ENCODE measurements at regions not wholly inside any gene's neighbourhood (a gene's known extent, or its start where the extent isn't known, plus 50 kb on each side); places are given as distances from the start of the nearest gene placed in this dataset.
"Not testable (repeated sequence)": the region's sequence is repeated elsewhere in the genome, so short reads cannot be mapped to it uniquely, and the experiment has no call there.

- peak overlapping the region; percentile 64 to 79 for H3K4me3 Mint-ChIP-seq
- no peaks in the 10 kb centered on the region for H3K9me3 ChIP-seq (replicated peaks in 1 of 2; ENCODE audit: control insufficient read depth in 1 of 2, insufficient read depth in 1 of 2, low read length in 2 of 2)
- peak overlapping the region in 2 of 3 experiments; percentile 20 to 55 for H3K4me3 ChIP-seq (replicated peaks in 1 of 3; ENCODE audit: low read depth in 2 of 3, low read length in 3 of 3)
- peak; percentile 98 to 100 (median 100) for DNase-seq
- peak overlapping the region; percentile 10 for H2AFZ ChIP-seq (ENCODE audit: insufficient read depth, low read depth, low read length, poor library complexity, severe bottlenecking)
- H3K27ac ChIP-seq (ENCODE audit: low read depth in 1 of 2, low read length in 2 of 2), result peak overlapping the region; percentile 59 to 63
- H3K36me3 Mint-ChIP-seq, result peaks cover 17 to 24% of the 10 kb centered on the region in 2 donors
- H3K9me3 Mint-ChIP-seq, result no peaks in the 10 kb centered on the region
- H3K27me3 ChIP-seq (ENCODE audit: control insufficient read depth in 2 of 2, insufficient read depth in 2 of 2, low read length in 2 of 2), result no peaks in the 10 kb centered on the region
- peak overlapping the region; percentile 47 for H3K9ac ChIP-seq (ENCODE audit: insufficient read depth, low read length, poor library complexity, severe bottlenecking)
- H3K79me2 ChIP-seq (ENCODE audit: insufficient read depth, low read length), result no peaks in the 10 kb centered on the region
- H3K27me3 Mint-ChIP-seq (ENCODE audit: low read depth in 3 of 3), result peaks cover 0 to 8% (median 4%) of the 10 kb centered on the region in 3 donors
- peak overlapping the region; percentile 83 to 95 (median 91) for H3K27ac Mint-ChIP-seq
- H3K36me3 ChIP-seq (replicated peaks in 1 of 2; ENCODE audit: control insufficient read depth in 1 of 2, insufficient read depth in 2 of 2, low read length in 2 of 2), result no peaks in the 10 kb centered on the region
- H3K4me1 Mint-ChIP-seq, result peaks cover 15% of the 10 kb centered on the region
- peak overlapping the region; percentile 56 for H3K4me2 ChIP-seq (replicated peaks; ENCODE audit: extremely low read depth, low read length, poor library complexity, severe bottlenecking)
- TF ChIP-seq, protein P1, sequence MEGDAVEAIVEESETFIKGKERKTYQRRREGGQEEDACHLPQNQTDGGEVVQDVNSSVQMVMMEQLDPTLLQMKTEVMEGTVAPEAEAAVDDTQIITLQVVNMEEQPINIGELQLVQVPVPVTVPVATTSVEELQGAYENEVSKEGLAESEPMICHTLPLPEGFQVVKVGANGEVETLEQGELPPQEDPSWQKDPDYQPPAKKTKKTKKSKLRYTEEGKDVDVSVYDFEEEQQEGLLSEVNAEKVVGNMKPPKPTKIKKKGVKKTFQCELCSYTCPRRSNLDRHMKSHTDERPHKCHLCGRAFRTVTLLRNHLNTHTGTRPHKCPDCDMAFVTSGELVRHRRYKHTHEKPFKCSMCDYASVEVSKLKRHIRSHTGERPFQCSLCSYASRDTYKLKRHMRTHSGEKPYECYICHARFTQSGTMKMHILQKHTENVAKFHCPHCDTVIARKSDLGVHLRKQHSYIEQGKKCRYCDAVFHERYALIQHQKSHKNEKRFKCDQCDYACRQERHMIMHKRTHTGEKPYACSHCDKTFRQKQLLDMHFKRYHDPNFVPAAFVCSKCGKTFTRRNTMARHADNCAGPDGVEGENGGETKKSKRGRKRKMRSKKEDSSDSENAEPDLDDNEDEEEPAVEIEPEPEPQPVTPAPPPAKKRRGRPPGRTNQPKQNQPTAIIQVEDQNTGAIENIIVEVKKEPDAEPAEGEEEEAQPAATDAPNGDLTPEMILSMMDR (IDR thresholded peaks at IDR 0.05), result no peak
- no peaks in the 10 kb centered on the region for H4K20me1 ChIP-seq (ENCODE audit: insufficient read depth, low read length)
- intact Hi-C loops (cut with micrococcal nuclease), result no loop called here
- peaks cover 21% of the 10 kb centered on the region in 2 donors for H3K4me1 ChIP-seq (ENCODE audit: control insufficient read depth in 1 of 2, insufficient read depth in 2 of 2, low read length in 2 of 2)
- WGBS (ENCODE audit: insufficient coverage), result 30% methylated on average over 11 of the region's 24 CpGs
Observed at GRCh38 chr16:29290631-29291247, 115.8 kb downstream of the NPIPB11 start.

- H3K27ac Mint-ChIP-seq, result peak overlapping the region in 4 of 7 donors; percentile 30 to 66 (median 43)
- H3K36me3 ChIP-seq (replicated peaks in 1 of 2; ENCODE audit: control insufficient read depth in 1 of 2, insufficient read depth in 2 of 2, low read length in 2 of 2); H3K9me3 ChIP-seq (replicated peaks in 1 of 2; ENCODE audit: control insufficient read depth in 1 of 2, insufficient read depth in 1 of 2, low read length in 2 of 2); H3K9me3 Mint-ChIP-seq; H3K4me2 ChIP-seq (replicated peaks; ENCODE audit: extremely low read depth, low read length, poor library complexity, severe bottlenecking); H3K79me2 ChIP-seq (ENCODE audit: insufficient read depth, low read length); H3K9ac ChIP-seq (ENCODE audit: insufficient read depth, low read length, poor library complexity, severe bottlenecking); DNase-seq; H2AFZ ChIP-seq (ENCODE audit: insufficient read depth, low read depth, low read length, poor library complexity, severe bottlenecking); H4K20me1 ChIP-seq (ENCODE audit: insufficient read depth, low read length); intact Hi-C loops (cut with micrococcal nuclease); H3K27me3 ChIP-seq (ENCODE audit: control insufficient read depth in 2 of 2, insufficient read depth in 2 of 2, low read length in 2 of 2); H3K27ac ChIP-seq (ENCODE audit: low read depth in 1 of 2, low read length in 2 of 2); H3K4me3 ChIP-seq (replicated peaks in 1 of 3; ENCODE audit: low read depth in 2 of 3, low read length in 3 of 3): not testable (repeated sequence)
- H3K4me3 Mint-ChIP-seq, result peak overlapping the region in 1 of 2 donors; percentile 64
- peaks cover 22 to 26% of the 10 kb centered on the region in 2 donors for H3K36me3 Mint-ChIP-seq
- H3K27me3 Mint-ChIP-seq (ENCODE audit: low read depth in 3 of 3), result peaks cover 3 to 14% (median 10%) of the 10 kb centered on the region in 3 donors
- peaks cover 20% of the 10 kb centered on the region for H3K4me1 Mint-ChIP-seq
- H3K4me1 ChIP-seq (ENCODE audit: control insufficient read depth in 1 of 2, insufficient read depth in 2 of 2, low read length in 2 of 2), result peaks cover 21 to 26% of the 10 kb centered on the region in 2 donors
- 97% methylated on average over 4 of the region's 13 CpGs for WGBS (ENCODE audit: insufficient coverage)
Observed at GRCh38 chr16:29289516-29290239, 116.8 kb downstream of the NPIPB11 start.

DNA sequence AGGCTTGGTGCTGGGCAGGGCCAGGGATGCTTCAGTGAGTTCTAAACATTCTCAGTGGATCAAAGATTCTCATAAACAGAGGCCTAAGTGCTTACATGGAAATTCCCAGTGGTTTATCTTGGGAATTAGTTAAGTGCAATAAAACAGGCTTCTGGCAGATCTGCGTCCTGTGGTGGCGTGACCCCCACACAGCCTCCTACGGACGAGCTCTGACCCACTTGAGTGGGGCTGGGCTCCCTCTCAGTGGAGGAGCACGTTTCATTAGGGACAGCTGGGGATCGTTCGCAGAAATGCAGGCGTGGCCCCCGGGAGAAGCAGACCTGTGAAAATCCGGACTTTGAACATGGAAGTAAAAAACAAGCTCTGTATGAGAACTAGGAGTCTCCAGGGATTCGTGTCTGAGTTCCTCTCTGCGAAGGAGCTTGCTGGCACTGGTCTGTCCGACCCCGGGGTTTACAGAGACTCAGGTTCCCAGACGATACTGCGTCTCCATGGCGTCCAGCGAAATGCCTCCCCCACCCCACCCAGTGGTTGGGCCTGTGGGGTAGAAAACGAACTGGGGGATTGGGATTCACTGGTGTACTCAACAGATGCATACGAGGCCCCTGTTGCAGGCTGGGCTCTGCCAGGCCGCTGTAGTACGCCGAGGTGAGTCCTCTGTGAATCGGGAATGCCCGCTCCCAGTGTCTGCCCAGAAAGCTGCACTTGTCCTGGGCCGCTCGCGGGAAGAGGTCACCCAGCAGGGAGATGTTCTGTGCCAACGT lies 117.6 kb downstream of the NPIPB11 start:
- 96% methylated on average over 18 of the region's 29 CpGs for WGBS (ENCODE audit: insufficient coverage)
- H3K36me3 ChIP-seq (replicated peaks in 1 of 2; ENCODE audit: control insufficient read depth in 1 of 2, insufficient read depth in 2 of 2, low read length in 2 of 2); H3K4me3 Mint-ChIP-seq; H3K9me3 ChIP-seq (replicated peaks in 1 of 2; ENCODE audit: control insufficient read depth in 1 of 2, insufficient read depth in 1 of 2, low read length in 2 of 2); DNase-seq; H3K79me2 ChIP-seq (ENCODE audit: insufficient read depth, low read length); H4K20me1 ChIP-seq (ENCODE audit: insufficient read depth, low read length); H3K4me3 ChIP-seq (replicated peaks in 1 of 3; ENCODE audit: low read depth in 2 of 3, low read length in 3 of 3); intact Hi-C loops (cut with micrococcal nuclease); H3K4me2 ChIP-seq (replicated peaks; ENCODE audit: extremely low read depth, low read length, poor library complexity, severe bottlenecking); H2AFZ ChIP-seq (ENCODE audit: insufficient read depth, low read depth, low read length, poor library complexity, severe bottlenecking); H3K9ac ChIP-seq (ENCODE audit: insufficient read depth, low read length, poor library complexity, severe bottlenecking); H3K27ac ChIP-seq (ENCODE audit: low read depth in 1 of 2, low read length in 2 of 2); H3K9me3 Mint-ChIP-seq; H3K27me3 ChIP-seq (ENCODE audit: control insufficient read depth in 2 of 2, insufficient read depth in 2 of 2, low read length in 2 of 2): not testable (repeated sequence)
- Mint-ChIP-seq H3K4me1 (peaks cover 26% of the 10 kb centered on the region), H3K36me3 (peaks cover 19 to 28% of the 10 kb centered on the region in 2 donors), H3K27me3 (ENCODE audit: low read depth in 3 of 3) (peaks cover 3 to 14% (median 8%) of the 10 kb centered on the region in 3 donors), H3K27ac (peak overlapping the region in 4 of 7 donors; percentile 30 to 68 (median 47))
- H3K4me1 ChIP-seq (ENCODE audit: control insufficient read depth in 1 of 2, insufficient read depth in 2 of 2, low read length in 2 of 2), result peaks cover 21 to 26% of the 10 kb centered on the region in 2 donors
